H1 (cell line): ENCODE measurements at regions not wholly inside any gene's neighbourhood (a gene's known extent, or its start where the extent isn't known, plus 50 kb on each side); places are given as distances from the start of the nearest gene placed in this dataset.
"Not testable (repeated sequence)": the region's sequence is repeated elsewhere in the genome, so short reads cannot be mapped to it uniquely, and the experiment has no call there.

Source experiments
- POLR2AphosphoS5 ChIP-seq: IDR thresholded peaks from 2 replicates; pipeline ENCODE4 v1.6.1; 2011; ENCODE audit warnings: low read depth, low read length
- RBBP5 ChIP-seq: IDR thresholded peaks from 2 replicates; pipeline ENCODE4 v1.7.1; 2012; ENCODE audit warnings: low read depth, mild to moderate bottlenecking, inconsistent platforms, low read length, moderate library complexity, borderline replicate concordance
- SRF ChIP-seq: IDR thresholded peaks from 2 replicates; pipeline ENCODE4 v1.6.1; 2011; ENCODE audit warnings: mild to moderate bottlenecking, low read depth, low read length, moderate library complexity
- TAF1 ChIP-seq: IDR thresholded peaks from 2 replicates; pipeline ENCODE4 v1.6.1; 2011; ENCODE audit warnings: mild to moderate bottlenecking, low read depth, low read length

- TF ChIP-seq POLR2AphosphoS5, RBBP5, SRF, TAF1: not testable (repeated sequence)
Observed at GRCh38 chr20:30574337-30574736, 683.1 kb upstream of the DEFB115 start.
